IPS-15b (cell line): ENCODE measurements at regions not wholly inside any gene's neighbourhood (a gene's known extent, or its start where the extent isn't known, plus 50 kb on each side); places are given as distances from the start of the nearest gene placed in this dataset.
"Not testable (repeated sequence)": the region's sequence is repeated elsewhere in the genome, so short reads cannot be mapped to it uniquely, and the experiment has no call there.

Source experiments
- H3K27me3 ChIP-seq: one replicate; pipeline ENCODE4 v1.6.1; 2013; ENCODE audit warnings: low read length; ENCODE audit not compliant: control insufficient read depth, insufficient read depth
- H3K36me3 ChIP-seq: one replicate; pipeline ENCODE4 v1.6.1; 2013; ENCODE audit warnings: low read length; ENCODE audit not compliant: control insufficient read depth, insufficient read depth
- H3K4me1 ChIP-seq: one replicate; pipeline ENCODE4 v1.6.1; 2013; ENCODE audit warnings: mild to moderate bottlenecking, low read length; ENCODE audit not compliant: control insufficient read depth, insufficient read depth
- H3K4me3 ChIP-seq: one replicate; pipeline ENCODE4 v1.5.1; 2013; ENCODE audit warnings: low read depth, low read length
- H3K9ac ChIP-seq: one replicate; pipeline ENCODE4 v1.6.1; 2013; ENCODE audit warnings: low read depth, mild to moderate bottlenecking, low read length
- H3K9me3 ChIP-seq: one replicate; pipeline ENCODE4 v1.6.1; 2013; ENCODE audit warnings: mild to moderate bottlenecking, low read length; ENCODE audit not compliant: control insufficient read depth, insufficient read depth

GRCh38 chr5:92864591-92864990 lies 716.4 kb downstream of the NR2F1-AS1 start:
- Histone ChIP-seq H3K4me1 (no peaks in the 10 kb centered on the region), H3K9me3 (no peaks in the 10 kb centered on the region), H3K27me3 (no peaks in the 10 kb centered on the region), H3K9ac (no peak overlapping the region), H3K36me3 (no peaks in the 10 kb centered on the region), H3K4me3 (no peak overlapping the region)

GRCh38 chr5:92863666-92864065 lies 717.4 kb downstream of the NR2F1-AS1 start:
- Histone ChIP-seq H3K27me3 (no peaks in the 10 kb centered on the region), H3K4me1 (no peaks in the 10 kb centered on the region), H3K4me3 (no peak overlapping the region), H3K9ac (no peak overlapping the region), H3K36me3 (no peaks in the 10 kb centered on the region), H3K9me3 (no peaks in the 10 kb centered on the region)

DNA sequence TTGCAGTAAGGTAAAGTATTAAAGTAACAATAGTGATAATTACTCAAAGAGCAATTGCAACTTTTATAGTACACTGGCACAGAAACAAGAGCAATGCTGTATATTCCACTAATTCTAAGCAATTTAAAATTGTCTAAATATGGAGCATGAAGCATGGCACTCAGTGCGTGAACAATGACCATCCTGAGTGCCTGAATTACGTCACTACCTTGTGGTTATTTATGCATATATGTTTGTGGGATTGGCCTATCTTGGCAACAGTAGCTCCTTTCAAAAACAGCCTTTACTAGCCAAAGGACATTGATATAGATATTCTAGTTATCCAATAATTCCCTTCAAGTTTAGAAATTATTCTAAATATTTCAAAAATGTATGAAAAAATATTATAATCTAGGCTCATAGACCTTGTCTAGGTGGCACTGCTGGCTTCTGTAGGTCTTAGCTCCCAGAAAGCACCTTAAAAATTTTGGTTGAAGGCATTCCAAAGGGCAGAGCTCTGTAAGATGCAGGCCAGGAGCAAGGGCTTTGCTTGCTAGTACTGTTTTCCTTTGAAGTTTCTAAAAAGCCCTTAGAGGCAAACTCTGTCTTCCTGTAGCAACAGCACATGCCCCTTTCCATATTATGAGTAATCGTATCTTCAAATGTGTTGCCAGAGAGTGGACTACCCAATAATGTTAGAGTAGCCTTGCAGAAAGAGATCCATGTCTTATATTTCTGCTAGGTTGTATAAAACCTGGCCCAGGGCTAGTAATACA lies 719.3 kb downstream of the NR2F1-AS1 start:
- Histone ChIP-seq H3K36me3 (no peaks in the 10 kb centered on the region), H3K9me3 (no peaks in the 10 kb centered on the region), H3K9ac (no peak overlapping the region), H3K4me1 (no peaks in the 10 kb centered on the region), H3K27me3 (no peaks in the 10 kb centered on the region), H3K4me3 (no peak overlapping the region)

- H3K4me1 ChIP-seq = no peaks in the 10 kb centered on the region
- no peaks in the 10 kb centered on the region for H3K27me3 ChIP-seq
- no peak overlapping the region for H3K4me3 ChIP-seq
- H3K36me3 ChIP-seq = no peaks in the 10 kb centered on the region
- no peaks in the 10 kb centered on the region for H3K9me3 ChIP-seq
- H3K9ac ChIP-seq = no peak overlapping the region
Observed at GRCh38 chr5:92860061-92860460, 721.0 kb downstream of the NR2F1-AS1 start.

DNA sequence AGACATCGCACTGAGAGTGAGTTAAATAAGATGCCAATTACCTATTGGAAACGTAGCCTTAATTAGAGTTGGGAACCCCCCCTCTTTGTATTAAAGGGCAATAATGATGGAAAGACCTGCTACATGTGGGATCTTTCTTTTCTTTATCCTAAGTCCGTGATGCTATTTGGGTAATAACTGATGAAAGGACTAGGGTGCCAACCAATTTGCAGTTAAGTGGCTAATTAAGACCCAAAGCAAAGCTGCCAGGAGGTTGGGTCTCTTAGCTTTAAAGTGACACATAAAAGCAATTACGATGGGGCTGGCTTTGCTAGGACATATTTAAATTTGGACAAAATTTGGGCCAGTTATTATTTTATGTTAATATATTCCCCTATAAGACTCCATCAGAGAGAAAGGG lies 728.8 kb downstream of the NR2F1-AS1 start:
- Histone ChIP-seq H3K4me1 (no peaks in the 10 kb centered on the region), H3K36me3 (no peaks in the 10 kb centered on the region), H3K4me3 (no peak overlapping the region), H3K9ac (no peak overlapping the region), H3K9me3 (no peaks in the 10 kb centered on the region), H3K27me3 (no peaks in the 10 kb centered on the region)

DNA sequence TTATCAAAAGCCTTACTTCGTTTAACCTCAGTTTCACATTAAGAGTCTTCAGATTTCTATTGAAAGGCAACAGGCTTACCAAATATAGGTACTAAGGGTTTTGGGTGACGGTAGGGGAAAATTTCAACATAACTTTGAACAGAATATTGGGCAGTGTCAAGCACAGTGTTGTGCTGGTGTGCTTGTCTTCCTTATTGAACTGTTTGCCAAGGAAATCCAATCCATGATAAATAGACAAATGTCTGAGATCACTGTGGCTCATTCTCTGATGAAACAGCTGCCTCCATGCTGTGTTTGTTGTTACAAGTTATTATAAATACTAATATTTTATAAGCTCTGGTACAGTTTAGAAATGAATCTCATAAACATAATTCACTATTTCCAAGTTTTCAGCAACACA lies 730.1 kb downstream of the NR2F1-AS1 start:
- Histone ChIP-seq H3K9me3 (no peaks in the 10 kb centered on the region), H3K36me3 (no peaks in the 10 kb centered on the region), H3K4me1 (no peaks in the 10 kb centered on the region), H3K27me3 (no peaks in the 10 kb centered on the region), H3K9ac (no peak overlapping the region), H3K4me3 (no peak overlapping the region)

DNA sequence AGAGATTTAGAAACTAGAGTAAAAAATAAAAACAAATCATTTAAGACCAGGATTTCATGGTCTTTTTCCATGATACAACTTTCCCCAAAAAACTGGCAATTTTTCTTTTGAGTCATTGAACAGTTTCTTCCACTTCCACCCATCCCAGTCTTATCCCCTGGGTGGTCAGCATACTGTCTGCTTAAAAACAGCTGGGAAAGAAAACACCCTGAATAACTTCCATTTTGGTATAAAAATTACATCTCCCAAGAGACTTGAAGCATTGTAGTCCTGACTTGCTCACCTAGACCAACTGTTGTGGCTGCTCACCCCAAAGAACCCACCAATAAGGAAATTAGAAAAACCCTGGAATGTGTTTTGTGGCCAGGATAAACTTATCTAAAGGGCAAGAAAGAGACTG lies 731.3 kb downstream of the NR2F1-AS1 start:
- Histone ChIP-seq H3K9ac (no peak overlapping the region), H3K4me1 (no peaks in the 10 kb centered on the region), H3K27me3 (no peaks in the 10 kb centered on the region), H3K9me3 (no peaks in the 10 kb centered on the region), H3K36me3 (no peaks in the 10 kb centered on the region), H3K4me3 (no peak overlapping the region)

DNA sequence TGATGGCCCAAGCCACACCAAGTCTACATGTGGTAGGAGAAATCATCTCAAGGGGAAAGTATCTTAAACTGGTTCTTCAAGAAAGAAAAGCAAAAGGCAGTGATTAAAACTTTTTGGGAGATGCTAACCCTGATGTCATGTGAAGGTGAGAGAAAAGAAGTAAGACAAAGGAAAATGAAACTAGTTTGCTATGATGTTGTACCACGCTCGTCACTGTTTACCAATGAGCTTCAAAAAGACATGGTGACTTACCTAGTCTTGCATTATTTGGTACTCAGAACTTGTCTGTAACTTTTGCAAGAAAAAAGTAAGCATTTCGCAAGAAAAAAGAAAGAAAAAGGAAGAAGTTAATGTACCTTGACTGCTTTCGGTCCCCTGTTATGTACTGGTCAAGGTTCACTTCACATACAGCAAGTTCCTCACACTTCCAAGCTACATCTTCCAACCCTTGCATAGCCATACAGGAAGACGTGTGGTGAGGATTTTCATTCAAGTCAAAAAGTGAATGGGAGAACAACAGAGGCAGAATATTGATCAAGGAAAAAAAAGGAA lies 739.3 kb downstream of the NR2F1-AS1 start:
- Histone ChIP-seq H3K36me3 (no peaks in the 10 kb centered on the region), H3K27me3 (no peaks in the 10 kb centered on the region), H3K4me1 (no peaks in the 10 kb centered on the region), H3K4me3 (no peak overlapping the region), H3K9ac (no peak overlapping the region), H3K9me3 (no peaks in the 10 kb centered on the region)

DNA sequence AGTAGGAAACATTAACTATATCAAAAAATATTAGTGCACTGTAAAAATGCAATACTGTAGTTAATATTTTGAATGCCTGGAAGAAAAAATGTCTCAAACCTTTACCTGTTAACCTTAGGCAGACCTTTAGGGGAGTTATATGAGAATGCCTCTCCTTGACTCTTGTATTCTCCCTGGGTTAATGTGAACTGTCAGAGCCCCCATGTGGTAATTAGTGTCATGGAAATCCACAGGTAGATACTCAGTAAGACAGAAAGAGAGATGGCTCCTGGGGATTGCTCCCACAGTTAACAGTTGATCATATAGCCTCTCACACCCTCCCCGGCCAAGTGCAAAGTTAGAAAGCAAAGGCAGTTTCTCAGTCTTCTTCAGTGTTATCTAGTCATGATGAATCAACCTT lies 742.8 kb downstream of the NR2F1-AS1 start:
- Histone ChIP-seq H3K36me3 (no peaks in the 10 kb centered on the region), H3K9me3 (no peaks in the 10 kb centered on the region), H3K4me1 (no peaks in the 10 kb centered on the region), H3K4me3 (no peak overlapping the region), H3K9ac (no peak overlapping the region), H3K27me3 (no peaks in the 10 kb centered on the region)

- H3K9me3 ChIP-seq = no peaks in the 10 kb centered on the region
- H3K27me3 ChIP-seq = no peaks in the 10 kb centered on the region
- H3K9ac ChIP-seq = no peak overlapping the region
- no peaks in the 10 kb centered on the region for H3K4me1 ChIP-seq
- no peaks in the 10 kb centered on the region for H3K36me3 ChIP-seq
- no peak overlapping the region for H3K4me3 ChIP-seq
Observed at GRCh38 chr5:92836855-92837755, 743.9 kb downstream of the NR2F1-AS1 start.

- no peaks in the 10 kb centered on the region for H3K36me3 ChIP-seq
- H3K9me3 ChIP-seq = no peaks in the 10 kb centered on the region
- no peak overlapping the region for H3K4me3 ChIP-seq
- no peak overlapping the region for H3K9ac ChIP-seq
- no peaks in the 10 kb centered on the region for H3K4me1 ChIP-seq
- H3K27me3 ChIP-seq = no peaks in the 10 kb centered on the region
Observed at GRCh38 chr5:92835712-92836111, 745.3 kb downstream of the NR2F1-AS1 start.

DNA sequence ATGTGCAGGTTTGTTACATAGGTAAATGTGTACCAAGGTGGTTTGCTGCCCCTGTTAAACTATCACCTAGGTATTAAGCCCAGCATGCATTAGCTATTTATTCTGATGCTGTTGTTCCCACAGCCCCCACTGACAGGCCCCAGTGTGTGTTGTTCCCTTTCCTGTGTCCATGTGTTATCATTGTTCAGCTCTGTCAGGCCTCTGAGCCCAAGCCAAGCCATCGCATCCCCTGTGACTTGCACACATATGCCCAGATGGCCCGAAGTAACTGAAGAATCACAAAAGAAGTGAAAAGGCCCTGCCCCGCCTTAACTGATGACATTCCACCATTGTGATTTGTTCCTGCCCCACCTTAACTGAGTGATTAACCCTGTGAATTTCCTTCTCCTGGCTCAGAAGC lies 757.5 kb downstream of the NR2F1-AS1 start:
- H3K4me1 ChIP-seq, H3K9me3 ChIP-seq, H3K27me3 ChIP-seq, H3K9ac ChIP-seq, H3K4me3 ChIP-seq, H3K36me3 ChIP-seq: not testable (repeated sequence)
